IgD-negative memory B cell (primary cell): ENCODE measurements at regions not wholly inside any gene's neighbourhood (a gene's known extent, or its start where the extent isn't known, plus 50 kb on each side); places are given as distances from the start of the nearest gene placed in this dataset.

Source experiments
- H3K27ac Mint-ChIP-seq, 3 donors: one replicate each; pipeline ENCODE4 v1.8.0; 2020 to 2022; ENCODE audit warnings: mild to moderate bottlenecking in 3 of 3, mixed read lengths in 3 of 3, moderate library complexity in 1 of 3
- H3K27me3 Mint-ChIP-seq: one replicate; pipeline ENCODE4 v1.8.0; 2021; ENCODE audit warnings: mixed read lengths
- H3K36me3 Mint-ChIP-seq: one replicate; pipeline ENCODE4 v1.8.0; 2020; ENCODE audit warnings: mild to moderate bottlenecking, mixed read lengths
- H3K4me1 Mint-ChIP-seq, 3 donors: one replicate each; pipeline ENCODE4 v1.8.0; 2020 to 2022; ENCODE audit warnings: mixed read lengths in 3 of 3, mild to moderate bottlenecking in 1 of 3
- H3K4me3 Mint-ChIP-seq, 4 donors: one replicate each; pipeline ENCODE4 v1.8.0; 2020 to 2022; ENCODE audit warnings: mild to moderate bottlenecking in 4 of 4, mixed read lengths in 4 of 4, moderate library complexity in 3 of 4
- H3K9me3 Mint-ChIP-seq, 3 donors: one replicate each; pipeline ENCODE4 v1.8.0; 2020 to 2021; ENCODE audit warnings: mixed read lengths in 3 of 3, mild to moderate bottlenecking in 1 of 3

GRCh38 chr7:28301148-28301641 lies 111.1 kb upstream of the CREB5 start:
- no peaks in the 10 kb centered on the region for H3K27me3 Mint-ChIP-seq
- H3K4me1 Mint-ChIP-seq: peaks cover 8 to 11% (median 9%) of the 10 kb centered on the region in 3 donors
- no peaks in the 10 kb centered on the region for H3K36me3 Mint-ChIP-seq
- H3K4me3 Mint-ChIP-seq: no peak overlapping the region
- H3K9me3 Mint-ChIP-seq: peaks cover 0 to 3% (median 0%) of the 10 kb centered on the region in 3 donors
- no peak overlapping the region for H3K27ac Mint-ChIP-seq

- Mint-ChIP-seq H3K27me3 (peaks cover 2% of the 10 kb centered on the region), H3K4me3 (no peak overlapping the region), H3K9me3 (no peaks in the 10 kb centered on the region), H3K27ac (no peak overlapping the region), H3K4me1 (no peaks in the 10 kb centered on the region), H3K36me3 (no peaks in the 10 kb centered on the region)
Observed at GRCh38 chr7:28304290-28304689, 108.0 kb upstream of the CREB5 start.

GRCh38 chr7:28309704-28310459 lies 102.4 kb upstream of the CREB5 start:
- Mint-ChIP-seq H3K4me3 (no peak overlapping the region), H3K27ac (no peak overlapping the region), H3K4me1 (peaks cover 0 to 4% (median 0%) of the 10 kb centered on the region in 3 donors), H3K27me3 (peaks cover 21% of the 10 kb centered on the region), H3K9me3 (no peaks in the 10 kb centered on the region), H3K36me3 (no peaks in the 10 kb centered on the region)

GRCh38 chr7:28310460-28310848 lies 101.9 kb upstream of the CREB5 start:
- H3K27ac Mint-ChIP-seq: no peak overlapping the region
- H3K36me3 Mint-ChIP-seq: peaks cover 2% of the 10 kb centered on the region
- H3K4me3 Mint-ChIP-seq: no peak overlapping the region
- peaks cover 0 to 4% (median under 1%) of the 10 kb centered on the region in 3 donors for H3K4me1 Mint-ChIP-seq
- peaks cover 27% of the 10 kb centered on the region for H3K27me3 Mint-ChIP-seq
- H3K9me3 Mint-ChIP-seq: no peaks in the 10 kb centered on the region

- H3K4me1 Mint-ChIP-seq: peaks cover 0 to 4% (median 2%) of the 10 kb centered on the region in 3 donors
- no peak overlapping the region for H3K4me3 Mint-ChIP-seq
- H3K9me3 Mint-ChIP-seq: no peaks in the 10 kb centered on the region
- H3K27me3 Mint-ChIP-seq: peaks cover 31% of the 10 kb centered on the region
- H3K36me3 Mint-ChIP-seq: peaks cover 5% of the 10 kb centered on the region
- H3K27ac Mint-ChIP-seq: no peak overlapping the region
Observed at GRCh38 chr7:28311670-28312069, 100.6 kb upstream of the CREB5 start.

DNA sequence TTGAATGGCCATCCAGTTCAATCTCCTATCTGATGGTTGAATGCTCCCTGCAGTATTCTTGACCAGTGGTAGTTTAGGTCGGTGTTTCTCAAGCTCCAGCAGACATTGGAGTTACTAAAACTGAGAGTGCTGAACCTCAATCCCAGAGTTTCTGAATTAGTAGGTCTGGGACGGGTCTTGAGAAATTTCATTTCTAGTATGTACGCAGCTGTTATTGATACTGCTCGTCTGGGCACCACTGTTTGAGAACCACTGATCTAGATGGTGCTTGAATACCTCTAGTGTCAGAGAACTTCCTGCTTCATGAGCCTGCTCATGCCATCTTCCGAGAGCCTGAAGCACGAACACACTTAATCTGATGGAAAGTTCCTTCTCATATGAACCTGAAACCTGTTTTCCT lies 99.4 kb upstream of the CREB5 start:
- Mint-ChIP-seq H3K9me3 (no peaks in the 10 kb centered on the region), H3K36me3 (peaks cover 5% of the 10 kb centered on the region)

GRCh38 chr7:28314841-28315240 lies 97.5 kb upstream of the CREB5 start:
- Mint-ChIP-seq H3K4me3 (no peak overlapping the region), H3K36me3 (peaks cover 5% of the 10 kb centered on the region)

More for the DNA sequence above, 99.4 kb upstream of the CREB5 start:
- Mint-ChIP-seq H3K27ac (no peak overlapping the region), H3K4me3 (no peak overlapping the region), H3K27me3 (peaks cover 29% of the 10 kb centered on the region), H3K4me1 (peaks cover 0 to 4% (median 2%) of the 10 kb centered on the region in 3 donors)

DNA sequence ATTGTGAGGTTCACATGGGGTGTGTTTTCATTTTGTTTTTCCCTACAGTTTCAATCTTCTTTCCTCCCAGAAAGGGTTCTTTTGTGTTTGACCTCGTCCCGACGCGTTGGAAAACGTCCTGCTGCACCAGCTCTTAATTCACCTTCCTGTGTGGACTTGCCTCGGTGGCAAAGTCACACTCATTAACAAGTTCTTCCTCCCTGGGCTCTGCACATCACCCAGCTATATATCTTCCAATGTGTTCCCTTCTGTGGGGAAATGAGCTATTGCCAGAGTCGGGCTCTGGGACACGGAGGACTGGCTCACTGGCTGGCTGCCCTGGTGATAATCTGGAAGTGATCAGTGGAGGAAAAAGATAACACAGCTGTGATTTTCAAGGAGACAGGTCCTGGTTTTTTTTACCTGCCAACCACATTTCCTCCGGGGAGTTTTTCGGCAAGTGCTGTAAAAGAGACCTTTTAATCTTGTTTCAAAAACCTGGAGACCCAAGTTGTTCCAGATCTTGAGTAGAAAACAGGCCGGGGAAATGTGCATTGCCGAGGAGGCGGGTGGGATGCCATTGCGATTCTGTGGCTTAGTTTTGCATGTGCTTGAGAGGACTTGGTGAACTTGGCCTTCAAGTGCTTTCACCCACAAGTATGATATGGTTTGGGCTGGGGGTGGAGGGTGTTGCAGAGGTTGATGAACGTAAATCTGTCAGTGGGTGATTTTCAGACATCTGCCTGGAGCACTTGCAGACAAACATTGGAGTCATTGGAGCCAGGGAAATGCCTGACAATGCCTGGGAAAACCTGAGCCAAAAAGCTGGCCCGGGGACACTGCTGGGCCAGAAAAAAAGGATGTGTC lies 96.5 kb upstream of the CREB5 start:
- peak overlapping the region in 1 of 4 donors; percentile 37 for H3K4me3 Mint-ChIP-seq
- H3K27me3 Mint-ChIP-seq: peaks cover 21% of the 10 kb centered on the region
- H3K9me3 Mint-ChIP-seq: no peaks in the 10 kb centered on the region
- no peak overlapping the region for H3K27ac Mint-ChIP-seq
- peaks cover 1 to 4% (median 2%) of the 10 kb centered on the region in 3 donors for H3K4me1 Mint-ChIP-seq
- peaks cover 5% of the 10 kb centered on the region for H3K36me3 Mint-ChIP-seq

More at GRCh38 chr7:28314841-28315240, 97.5 kb upstream of the CREB5 start:
- Mint-ChIP-seq H3K9me3 (no peaks in the 10 kb centered on the region), H3K27me3 (peaks cover 27% of the 10 kb centered on the region), H3K27ac (no peak overlapping the region), H3K4me1 (peaks cover 1 to 4% (median 2%) of the 10 kb centered on the region in 3 donors)

GRCh38 chr7:28316489-28316888 lies 95.8 kb upstream of the CREB5 start:
- peaks cover 1 to 4% (median 2%) of the 10 kb centered on the region in 3 donors for H3K4me1 Mint-ChIP-seq
- no peaks in the 10 kb centered on the region for H3K9me3 Mint-ChIP-seq
- H3K4me3 Mint-ChIP-seq: no peak overlapping the region
- no peak overlapping the region for H3K27ac Mint-ChIP-seq
- H3K36me3 Mint-ChIP-seq: peaks cover 5% of the 10 kb centered on the region
- peaks cover 22% of the 10 kb centered on the region for H3K27me3 Mint-ChIP-seq

- Mint-ChIP-seq H3K4me1 (peaks cover 0 to 2% (median 1%) of the 10 kb centered on the region in 3 donors), H3K27me3 (peaks cover 18% of the 10 kb centered on the region), H3K27ac (no peak overlapping the region), H3K4me3 (no peak overlapping the region), H3K9me3 (no peaks in the 10 kb centered on the region), H3K36me3 (peaks cover 5% of the 10 kb centered on the region)
Observed at GRCh38 chr7:28318101-28318762, 94.1 kb upstream of the CREB5 start.

- H3K27ac Mint-ChIP-seq: no peak overlapping the region
- H3K9me3 Mint-ChIP-seq: no peaks in the 10 kb centered on the region
- H3K4me1 Mint-ChIP-seq: peaks cover 0 to 1% (median under 1%) of the 10 kb centered on the region in 3 donors
- peaks cover 2% of the 10 kb centered on the region for H3K27me3 Mint-ChIP-seq
- peaks cover 2% of the 10 kb centered on the region for H3K36me3 Mint-ChIP-seq
- H3K4me3 Mint-ChIP-seq: no peak overlapping the region
Observed at GRCh38 chr7:28323833-28324232, 88.5 kb upstream of the CREB5 start.

DNA sequence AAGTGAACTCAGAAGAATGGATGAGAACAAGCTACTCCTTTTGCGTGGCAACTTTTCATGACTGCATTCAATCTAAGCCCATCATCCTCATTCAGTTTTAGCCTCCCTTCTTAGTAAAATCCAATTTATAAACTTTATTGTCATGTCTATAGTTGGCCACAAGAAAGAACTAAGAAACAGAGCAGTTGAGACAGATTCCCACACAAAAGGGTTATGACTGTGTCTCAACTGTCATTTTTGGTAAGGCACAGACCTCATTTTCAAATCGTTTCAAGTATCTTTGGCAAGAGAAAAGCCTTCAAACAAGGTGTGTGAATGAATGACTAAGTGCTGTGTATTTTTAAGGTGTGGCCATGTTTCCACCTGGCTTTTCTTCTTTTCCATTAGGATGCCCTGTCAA lies 84.2 kb upstream of the CREB5 start:
- H3K27me3 Mint-ChIP-seq: no peaks in the 10 kb centered on the region
- no peaks in the 10 kb centered on the region for H3K9me3 Mint-ChIP-seq
- H3K4me3 Mint-ChIP-seq: no peak overlapping the region
- no peak overlapping the region for H3K27ac Mint-ChIP-seq
- H3K36me3 Mint-ChIP-seq: peaks cover 7% of the 10 kb centered on the region
- H3K4me1 Mint-ChIP-seq: peaks cover 13 to 22% (median 19%) of the 10 kb centered on the region in 3 donors

DNA sequence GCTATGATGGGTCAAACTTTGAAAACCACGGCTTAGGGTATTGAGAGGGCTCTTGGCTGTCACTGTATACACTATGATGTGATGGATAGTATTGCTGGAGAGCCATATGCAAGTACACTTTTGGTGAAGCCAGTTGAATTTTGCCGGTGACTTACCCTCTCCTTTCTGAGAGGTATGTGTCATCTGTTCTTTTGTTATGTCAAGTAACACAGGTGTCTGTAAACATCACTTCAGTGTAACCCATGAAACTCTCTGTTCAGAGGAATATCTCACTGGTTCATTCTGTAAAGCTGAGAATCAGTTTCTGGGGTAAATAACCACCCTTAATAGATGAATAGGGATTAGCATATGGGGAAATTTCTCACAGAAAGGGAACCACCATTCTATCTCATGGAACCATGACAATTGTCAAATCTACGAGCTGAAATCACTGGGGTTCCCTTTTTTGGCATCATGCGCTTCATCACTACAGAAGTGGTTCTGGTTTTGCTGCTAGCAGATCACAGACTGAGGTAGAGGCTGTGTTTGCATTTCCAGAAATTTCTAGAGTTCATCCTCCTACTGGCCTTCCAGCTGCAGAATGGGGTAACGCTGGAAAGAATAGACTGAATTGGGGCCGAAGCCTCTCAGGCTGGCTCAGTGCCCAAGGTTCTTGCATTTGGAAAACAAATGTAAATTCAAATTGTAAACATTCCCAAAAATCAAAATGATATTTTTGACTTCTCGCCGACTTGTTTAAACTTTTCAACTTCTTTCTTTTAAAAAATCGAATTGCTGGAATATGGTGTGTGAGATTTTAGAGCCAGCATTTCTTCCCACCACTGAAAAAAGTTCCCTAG lies 83.3 kb upstream of the CREB5 start:
- Mint-ChIP-seq H3K27ac (no peak overlapping the region), H3K9me3 (peaks cover 0 to 3% (median 0%) of the 10 kb centered on the region in 3 donors), H3K4me3 (peak overlapping the region in 2 of 4 donors; percentile 39 to 72), H3K27me3 (no peaks in the 10 kb centered on the region), H3K36me3 (peaks cover 7% of the 10 kb centered on the region), H3K4me1 (peaks cover 13 to 22% (median 19%) of the 10 kb centered on the region in 3 donors)
